ENCODE measurements at regions not wholly inside any gene's neighbourhood (a gene's known extent, or its start where the extent isn't known, plus 50 kb on each side); places are given as distances from the start of the nearest gene placed in this dataset.

DNA sequence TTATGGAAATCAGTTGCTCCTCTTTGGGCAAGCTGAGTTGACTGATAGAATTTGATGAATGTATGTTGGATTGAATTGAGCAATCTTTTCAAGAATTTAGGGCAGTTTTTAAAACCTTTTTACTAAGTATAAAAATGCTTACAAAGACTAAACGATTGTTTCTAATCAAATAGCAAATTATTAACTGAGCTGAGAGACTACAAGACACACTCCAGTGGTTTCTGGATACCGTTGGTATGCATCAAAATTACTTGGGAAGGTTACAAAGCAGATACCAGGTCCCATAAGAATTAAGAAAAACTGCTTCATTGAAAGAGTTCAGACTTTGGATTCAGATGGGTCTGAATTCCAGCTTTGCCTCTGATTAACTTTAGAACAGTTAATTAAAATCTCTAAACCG lies 721.4 kb downstream of the FAM181B start:
- TF ChIP-seq, protein P1, sequence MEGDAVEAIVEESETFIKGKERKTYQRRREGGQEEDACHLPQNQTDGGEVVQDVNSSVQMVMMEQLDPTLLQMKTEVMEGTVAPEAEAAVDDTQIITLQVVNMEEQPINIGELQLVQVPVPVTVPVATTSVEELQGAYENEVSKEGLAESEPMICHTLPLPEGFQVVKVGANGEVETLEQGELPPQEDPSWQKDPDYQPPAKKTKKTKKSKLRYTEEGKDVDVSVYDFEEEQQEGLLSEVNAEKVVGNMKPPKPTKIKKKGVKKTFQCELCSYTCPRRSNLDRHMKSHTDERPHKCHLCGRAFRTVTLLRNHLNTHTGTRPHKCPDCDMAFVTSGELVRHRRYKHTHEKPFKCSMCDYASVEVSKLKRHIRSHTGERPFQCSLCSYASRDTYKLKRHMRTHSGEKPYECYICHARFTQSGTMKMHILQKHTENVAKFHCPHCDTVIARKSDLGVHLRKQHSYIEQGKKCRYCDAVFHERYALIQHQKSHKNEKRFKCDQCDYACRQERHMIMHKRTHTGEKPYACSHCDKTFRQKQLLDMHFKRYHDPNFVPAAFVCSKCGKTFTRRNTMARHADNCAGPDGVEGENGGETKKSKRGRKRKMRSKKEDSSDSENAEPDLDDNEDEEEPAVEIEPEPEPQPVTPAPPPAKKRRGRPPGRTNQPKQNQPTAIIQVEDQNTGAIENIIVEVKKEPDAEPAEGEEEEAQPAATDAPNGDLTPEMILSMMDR (IDR thresholded peaks at IDR 0.05; ENCODE audit: extremely low read depth, insufficient read depth, missing control alignments), result no peak
- no peak for DNase-seq (ENCODE audit: low spot score)
- in situ Hi-C loops (cut with MboI; ENCODE audit: low pct_unique_long_range_greater_than_20kb, low sequenced_read_pairs, unreplicated experiment), result no loop called here

DNA sequence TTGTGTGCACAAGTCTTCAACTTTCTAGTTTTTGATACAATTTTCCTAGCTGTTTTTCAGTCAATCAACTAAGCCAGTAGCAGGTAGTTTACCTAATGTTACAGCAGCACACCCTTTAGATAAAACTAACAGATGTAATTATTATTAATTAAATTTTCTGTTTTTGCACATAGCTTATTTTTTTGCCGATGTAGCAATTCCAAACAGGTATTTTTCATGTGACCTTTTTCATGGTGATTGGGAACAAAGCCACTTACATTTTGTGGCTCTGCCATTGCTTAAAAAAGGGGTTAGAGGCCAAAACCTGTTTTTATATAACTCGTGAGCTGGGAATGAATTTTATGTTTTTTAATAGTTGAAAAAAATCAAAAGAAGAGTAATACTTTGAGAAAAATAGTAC lies 724.5 kb downstream of the FAM181B start:
- no peak for DNase-seq (ENCODE audit: low spot score)
- TF ChIP-seq, protein P1 (IDR thresholded peaks at IDR 0.05; ENCODE audit: extremely low read depth, insufficient read depth, missing control alignments), result no peak
- in situ Hi-C loops (cut with MboI; ENCODE audit: low pct_unique_long_range_greater_than_20kb, low sequenced_read_pairs, unreplicated experiment), result no loop called here

DNA sequence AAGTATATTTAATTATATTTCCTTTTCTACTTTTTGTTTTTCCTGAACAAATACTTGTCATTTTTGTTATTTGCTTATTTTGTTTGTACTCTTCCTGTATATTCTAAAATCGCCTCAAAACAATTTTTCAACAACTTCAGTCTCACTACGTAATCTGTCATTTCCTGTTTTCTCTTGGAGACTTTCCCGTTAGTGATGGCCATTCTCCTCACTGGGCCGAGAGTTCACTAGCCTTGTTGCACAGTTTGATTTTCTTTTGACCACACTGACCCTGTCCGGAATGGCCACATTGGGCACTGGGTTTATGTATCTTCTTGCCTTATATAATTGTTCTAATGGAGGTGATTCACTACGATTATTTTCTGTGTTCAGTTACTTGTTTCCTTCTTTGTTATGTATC lies 726.1 kb downstream of the FAM181B start:
- DNase-seq (ENCODE audit: low spot score), result no peak
- TF ChIP-seq, protein P1 (IDR thresholded peaks at IDR 0.05; ENCODE audit: extremely low read depth, insufficient read depth, missing control alignments), result no peak
- in situ Hi-C loops (cut with MboI; ENCODE audit: low pct_unique_long_range_greater_than_20kb, low sequenced_read_pairs, unreplicated experiment), result no loop called here

DNA sequence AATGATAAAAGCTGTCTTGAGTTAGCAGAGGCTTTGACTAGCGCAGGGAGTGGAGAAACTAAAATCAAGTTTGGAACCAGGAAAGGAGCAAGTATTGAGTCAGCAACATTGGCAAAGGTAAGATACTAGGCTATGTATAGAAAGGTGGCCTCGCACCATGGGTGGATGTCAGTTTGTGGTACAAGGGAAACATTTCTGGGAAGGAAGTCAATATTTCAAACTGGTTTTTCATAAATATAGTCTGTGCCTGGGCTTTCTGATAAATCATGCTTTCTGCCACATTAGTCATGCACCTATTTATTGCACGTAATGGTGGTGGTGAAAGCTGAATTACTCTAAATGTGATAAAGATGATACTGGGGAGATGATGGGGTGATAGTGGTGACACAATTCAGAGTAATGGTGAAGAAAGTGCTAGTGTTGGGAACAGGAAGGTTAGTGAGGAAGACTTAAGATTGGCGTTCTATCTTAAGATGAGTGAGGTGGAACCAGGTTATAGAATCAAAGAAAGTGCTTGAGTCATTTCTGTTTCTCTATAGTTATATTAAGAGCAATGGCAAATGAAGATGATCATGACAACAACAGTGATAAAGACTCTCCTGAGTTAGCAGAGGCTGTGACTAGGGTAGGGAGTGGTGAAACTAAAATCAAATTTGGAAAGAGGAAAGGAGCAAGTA lies 729.0 kb downstream of the FAM181B start:
- in situ Hi-C loops (cut with MboI; ENCODE audit: low pct_unique_long_range_greater_than_20kb, low sequenced_read_pairs, unreplicated experiment), result no loop called here
- TF ChIP-seq, protein P1 (IDR thresholded peaks at IDR 0.05; ENCODE audit: extremely low read depth, insufficient read depth, missing control alignments), result no peak
- DNase-seq (ENCODE audit: low spot score), result no peak

DNA sequence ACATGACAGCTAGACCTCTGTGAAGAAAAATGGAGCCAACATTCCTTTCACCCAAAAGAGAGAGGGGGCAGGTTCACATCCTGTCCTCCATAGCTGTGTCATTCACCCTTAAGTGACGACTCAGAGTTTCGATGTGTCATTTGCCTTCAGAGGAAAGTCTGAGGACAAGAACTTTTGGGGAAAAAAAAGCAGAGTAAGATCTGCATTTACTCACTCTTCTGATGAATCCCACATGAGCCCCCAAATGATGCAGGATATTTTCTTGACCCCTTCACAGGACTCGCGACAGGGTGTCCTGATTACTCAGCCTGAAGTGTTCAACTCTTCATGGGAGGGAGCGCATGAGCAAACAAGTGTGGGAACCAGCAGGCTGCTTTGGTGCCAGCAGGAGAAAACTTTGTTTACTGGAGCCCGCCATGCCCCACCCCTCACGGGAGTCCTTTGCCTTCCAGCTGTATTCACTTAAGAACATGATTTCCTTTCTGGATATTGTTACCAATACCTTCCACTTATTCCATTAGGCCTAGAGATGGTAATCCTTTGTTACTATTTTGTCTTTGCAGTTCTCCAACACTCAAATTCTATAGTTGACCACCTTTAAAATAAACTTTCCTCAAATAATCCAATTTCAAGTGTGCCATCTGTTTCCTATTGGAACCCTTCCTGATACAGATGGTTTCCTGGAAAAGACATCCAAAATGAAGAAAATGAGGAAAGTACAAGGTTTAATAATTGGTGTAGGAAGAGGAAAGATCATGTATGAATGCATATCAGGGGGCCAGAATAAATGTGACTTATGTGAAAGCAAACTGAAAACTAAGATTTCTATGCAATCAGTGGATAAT lies 729.8 kb downstream of the FAM181B start:
- no peak for DNase-seq (ENCODE audit: low spot score)
- TF ChIP-seq, protein P1 (IDR thresholded peaks at IDR 0.05; ENCODE audit: extremely low read depth, insufficient read depth, missing control alignments), result no peak
- in situ Hi-C loops (cut with MboI; ENCODE audit: low pct_unique_long_range_greater_than_20kb, low sequenced_read_pairs, unreplicated experiment), result no loop called here

DNA sequence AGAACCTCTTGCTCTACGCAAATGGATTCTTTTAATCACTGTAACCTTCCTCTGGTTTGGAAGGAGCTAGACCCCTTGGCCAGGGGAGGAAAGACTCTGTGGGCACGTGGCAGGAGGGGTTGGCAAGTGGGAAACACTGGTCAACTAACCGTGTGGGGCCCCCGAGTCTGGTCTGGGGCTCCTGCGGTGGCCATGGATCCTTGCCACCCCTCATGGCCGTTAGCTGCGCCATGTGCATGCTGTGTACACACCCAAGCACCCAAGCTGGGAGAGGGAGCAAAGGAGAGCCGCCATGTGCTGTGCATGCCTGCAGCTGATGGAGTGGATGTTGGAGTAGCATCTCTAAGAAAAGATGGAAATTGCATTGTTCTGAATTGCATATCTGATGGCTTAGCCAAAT lies 730.6 kb downstream of the FAM181B start:
- in situ Hi-C loops (cut with MboI; ENCODE audit: low pct_unique_long_range_greater_than_20kb, low sequenced_read_pairs, unreplicated experiment), result no loop called here
- TF ChIP-seq, protein P1 (IDR thresholded peaks at IDR 0.05; ENCODE audit: extremely low read depth, insufficient read depth, missing control alignments), result no peak
- DNase-seq (ENCODE audit: low spot score), result no peak

Data from GM13977 (cell line).